Thymus (tissue), 11 donors: ENCODE measurements at regions not wholly inside any gene's neighbourhood (a gene's known extent, or its start where the extent isn't known, plus 50 kb on each side); places are given as distances from the start of the nearest gene placed in this dataset.
"Not testable (repeated sequence)": the region's sequence is repeated elsewhere in the genome, so short reads cannot be mapped to it uniquely, and the experiment has no call there.

Experiments
- DNase-seq, 9 donors: peaks; one replicate each; pipeline ENCODE4 v3.0.0-alpha.2; 2013; ENCODE audit warnings: low spot score in 9 of 9, low read depth in 6 of 9, missing footprints in 1 of 9
- H3K27ac ChIP-seq, 2 donors: one replicate each; pipeline ENCODE4 v1.5.1; 2013; ENCODE audit warnings: control low read depth in 1 of 2, low read depth in 1 of 2, low read length in 1 of 2, mild to moderate bottlenecking in 1 of 2, moderate library complexity in 1 of 2
- H3K27me3 ChIP-seq, 2 donors: one replicate each; pipeline ENCODE4 v1.5.1; 2013; ENCODE audit warnings: low read length in 1 of 2; ENCODE audit not compliant: control insufficient read depth in 2 of 2, insufficient read depth in 1 of 2
- H3K36me3 ChIP-seq, 2 donors: one replicate each; pipeline ENCODE4 v1.5.1; 2013; ENCODE audit warnings: low read length in 1 of 2, mild to moderate bottlenecking in 1 of 2, moderate library complexity in 1 of 2; ENCODE audit not compliant: control insufficient read depth in 2 of 2, insufficient read depth in 2 of 2
- H3K4me1 ChIP-seq, 2 donors: one replicate each; pipeline ENCODE4 v1.5.1; 2013; ENCODE audit warnings: low read length in 2 of 2; ENCODE audit not compliant: control insufficient read depth in 2 of 2, insufficient read depth in 2 of 2
- H3K4me3 ChIP-seq, 2 donors: one replicate each; pipeline ENCODE4 v1.5.1; 2013; ENCODE audit warnings: low read length in 2 of 2, control low read depth in 1 of 2, mild to moderate bottlenecking in 1 of 2
- H3K9me3 ChIP-seq, 2 donors: one replicate each; pipeline ENCODE4 v1.5.1; 2013; ENCODE audit warnings: low read length in 1 of 2, mild to moderate bottlenecking in 1 of 2; ENCODE audit not compliant: control insufficient read depth in 2 of 2, insufficient read depth in 1 of 2
- WGBS: extraction: QIAGEN DNeasy Blood & Tissue Kit; methylation state at CpG from one replicate; pipeline ENCODE4 v1.1.7; 2013; 5-methylcytosine and 5-hydroxymethylcytosine counted together
- donor health status: healthy.

DNA sequence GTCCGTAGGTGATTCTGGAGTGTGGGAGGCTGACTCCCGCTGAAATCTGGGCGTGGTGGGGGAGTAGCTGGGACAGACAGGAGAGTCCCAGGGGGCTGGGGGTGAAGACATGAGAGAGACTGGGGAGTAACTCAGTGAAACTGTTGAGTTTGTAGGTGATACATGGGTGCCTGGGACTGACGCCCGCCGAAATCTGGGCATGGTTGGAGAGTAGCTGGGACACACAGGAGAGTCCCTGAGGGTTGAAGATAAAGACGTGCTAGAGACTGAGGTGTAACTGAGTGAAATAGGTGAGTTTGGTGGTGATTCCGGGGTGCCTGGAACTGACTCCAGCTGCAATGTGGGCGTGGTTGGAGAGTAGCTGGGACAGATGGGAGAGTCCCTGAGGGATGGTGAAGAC is 299.8 kb downstream of the CWH43 start:
- not testable (repeated sequence) for H3K27ac ChIP-seq, H3K27me3 ChIP-seq, H3K9me3 ChIP-seq, H3K36me3 ChIP-seq, H3K4me1 ChIP-seq, DNase-seq, H3K4me3 ChIP-seq
- 91% methylated on average over 5 of the region's 9 CpGs for WGBS

DNA sequence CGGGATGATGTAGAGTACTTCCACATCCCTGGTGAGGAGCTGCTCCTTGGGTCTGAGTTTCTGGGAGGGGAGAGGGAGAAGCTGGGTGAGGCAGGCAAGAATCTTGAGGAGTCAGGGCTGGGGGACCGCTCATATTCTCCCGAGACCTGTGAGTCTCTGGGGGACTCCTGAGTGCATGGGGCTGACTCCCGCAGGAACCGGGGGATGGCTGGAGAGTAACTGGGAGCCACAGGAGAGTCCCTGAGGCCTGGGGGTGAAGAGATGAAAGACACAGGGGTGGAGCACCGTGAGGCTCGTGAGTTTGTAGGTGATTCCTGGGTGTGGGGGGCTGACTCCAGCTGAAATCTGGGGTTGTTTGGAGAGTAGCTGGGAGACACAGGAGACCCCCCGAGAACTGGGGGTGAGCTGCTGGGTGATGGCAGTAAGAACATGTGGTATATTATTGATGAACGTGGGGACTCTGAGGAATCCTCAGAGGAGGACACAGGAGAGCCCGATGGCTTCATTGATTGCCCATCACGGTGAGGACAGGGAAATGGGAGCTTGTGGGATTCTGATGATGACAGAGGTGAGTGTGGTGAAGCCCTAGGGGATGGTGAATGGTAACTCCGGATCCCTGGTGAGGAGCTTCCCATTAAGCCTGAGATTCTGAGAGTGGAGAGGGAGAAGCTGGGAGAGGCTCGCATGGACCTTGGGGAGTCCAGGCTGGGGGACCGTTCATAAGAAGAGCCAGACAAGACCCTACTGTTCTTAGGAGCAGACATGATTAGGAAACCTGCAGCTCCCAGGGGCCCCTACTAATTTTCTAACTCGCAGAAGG is 301.1 kb downstream of the CWH43 start:
- H3K9me3 ChIP-seq, H3K36me3 ChIP-seq, H3K4me1 ChIP-seq, H3K27me3 ChIP-seq, H3K4me3 ChIP-seq, H3K27ac ChIP-seq, DNase-seq: not testable (repeated sequence)
- 84% methylated on average over 15 of the region's 15 CpGs for WGBS

DNA sequence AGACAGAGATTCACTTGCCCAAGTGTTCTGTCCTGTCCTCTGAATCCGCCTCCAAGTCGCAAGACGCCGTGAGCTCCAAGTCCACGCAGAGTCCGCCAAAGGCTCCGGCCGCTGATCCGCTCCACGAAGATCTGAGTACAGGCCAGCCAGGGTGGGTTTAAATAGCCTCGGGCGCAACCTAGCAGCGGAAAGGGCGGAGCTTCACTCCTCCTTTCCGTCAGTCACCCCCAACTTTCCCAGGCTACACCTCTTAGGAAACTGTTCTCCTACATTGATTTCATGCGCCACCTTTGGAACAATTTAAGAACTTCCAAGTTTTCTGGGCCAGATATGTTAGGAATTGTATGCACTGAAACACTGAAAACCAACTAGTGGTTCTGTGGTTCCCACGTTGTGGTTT is 301.8 kb downstream of the CWH43 start:
- not testable (repeated sequence) for H3K4me1 ChIP-seq, H3K27me3 ChIP-seq, H3K27ac ChIP-seq, H3K9me3 ChIP-seq, H3K4me3 ChIP-seq, DNase-seq, H3K36me3 ChIP-seq
- 91% methylated on average over 17 of the region's 17 CpGs for WGBS

DNA sequence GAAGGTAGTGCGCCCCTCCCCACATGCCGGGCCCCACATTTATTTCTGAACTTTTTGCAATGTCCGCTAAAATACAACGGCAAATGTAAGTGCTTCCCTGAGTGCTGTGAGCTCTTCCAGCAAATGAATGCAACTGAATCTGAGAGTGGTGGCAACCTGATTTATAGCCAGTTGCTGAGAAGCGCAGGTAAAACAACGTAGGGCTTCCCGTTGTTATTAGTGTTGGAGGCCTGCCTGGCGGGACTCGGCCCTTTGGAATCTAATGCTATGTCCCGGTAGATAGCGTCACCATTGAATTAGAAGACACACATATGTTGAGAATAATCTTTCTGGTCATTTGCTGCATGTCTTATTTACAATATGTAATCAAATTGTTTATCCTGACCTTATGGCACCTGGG is 302.7 kb downstream of the CWH43 start:
- H3K27ac ChIP-seq, H3K27me3 ChIP-seq, H3K9me3 ChIP-seq, H3K4me1 ChIP-seq, H3K36me3 ChIP-seq, DNase-seq, H3K4me3 ChIP-seq: not testable (repeated sequence)
- WGBS: 94% methylated on average over 11 of the region's 11 CpGs

DNA sequence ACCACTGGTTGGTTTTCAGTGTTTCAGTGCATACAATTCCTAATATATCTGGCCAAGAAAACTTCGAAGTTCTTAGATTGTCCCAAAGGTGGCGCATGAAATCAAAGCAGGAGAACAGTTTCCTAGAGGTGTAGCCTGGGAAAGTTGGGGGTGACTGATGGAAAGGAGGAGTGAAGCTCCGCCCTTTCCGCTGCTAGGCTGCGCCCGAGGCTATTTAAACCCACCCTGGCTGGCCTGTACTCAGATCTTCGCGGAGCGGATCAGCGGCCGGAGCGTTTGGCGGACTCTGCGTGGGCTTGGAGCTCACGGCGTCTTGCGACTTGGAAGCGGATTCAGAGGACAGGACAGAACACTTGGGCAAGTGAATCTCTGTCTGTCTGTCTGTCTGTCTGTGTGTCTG is 328.7 kb downstream of the CWH43 start:
- not testable (repeated sequence) for H3K27ac ChIP-seq, H3K9me3 ChIP-seq, H3K36me3 ChIP-seq, H3K4me3 ChIP-seq, H3K4me1 ChIP-seq, H3K27me3 ChIP-seq, DNase-seq
- 88% methylated on average over 18 of the region's 18 CpGs for WGBS

DNA sequence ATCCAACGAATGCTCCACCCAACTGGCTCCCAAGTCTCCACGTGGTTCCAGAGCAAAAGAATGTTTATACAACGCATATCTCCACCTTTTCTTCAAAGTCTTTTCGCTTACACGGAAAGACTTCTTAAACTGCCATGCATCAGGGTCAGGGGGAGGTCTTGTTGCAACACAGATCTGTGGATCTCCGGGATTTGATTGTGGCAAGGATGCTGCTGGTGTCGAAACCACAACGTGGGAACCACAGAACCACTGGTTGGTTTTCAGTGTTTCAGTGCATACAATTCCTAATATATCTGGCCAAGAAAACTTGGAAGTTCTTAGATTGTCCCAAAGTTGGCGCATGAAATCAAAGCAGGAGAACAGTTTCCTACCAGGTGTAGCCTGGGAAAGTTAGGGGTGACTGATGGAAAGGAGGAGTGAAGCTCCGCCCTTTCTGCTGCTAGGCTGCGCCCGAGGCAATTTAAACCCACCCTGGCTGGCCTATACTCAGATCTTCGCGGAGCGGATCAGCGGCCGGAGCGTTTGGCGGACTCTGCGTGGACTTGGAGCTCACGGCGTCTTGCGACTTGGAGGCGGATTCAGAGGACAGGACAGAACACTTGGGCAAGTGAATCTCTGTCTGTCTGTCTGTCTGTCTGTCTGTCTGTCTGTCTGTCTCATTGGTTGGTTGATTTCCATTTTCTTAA is 334.8 kb downstream of the CWH43 start:
- not testable (repeated sequence) for H3K4me3 ChIP-seq, H3K4me1 ChIP-seq, DNase-seq, H3K27ac ChIP-seq, H3K36me3 ChIP-seq, H3K27me3 ChIP-seq
- WGBS: 79% methylated on average over 24 of the region's 24 CpGs
- H3K9me3 ChIP-seq: peaks cover 2 to 14% of the 10 kb centered on the region in 2 donors

DNA sequence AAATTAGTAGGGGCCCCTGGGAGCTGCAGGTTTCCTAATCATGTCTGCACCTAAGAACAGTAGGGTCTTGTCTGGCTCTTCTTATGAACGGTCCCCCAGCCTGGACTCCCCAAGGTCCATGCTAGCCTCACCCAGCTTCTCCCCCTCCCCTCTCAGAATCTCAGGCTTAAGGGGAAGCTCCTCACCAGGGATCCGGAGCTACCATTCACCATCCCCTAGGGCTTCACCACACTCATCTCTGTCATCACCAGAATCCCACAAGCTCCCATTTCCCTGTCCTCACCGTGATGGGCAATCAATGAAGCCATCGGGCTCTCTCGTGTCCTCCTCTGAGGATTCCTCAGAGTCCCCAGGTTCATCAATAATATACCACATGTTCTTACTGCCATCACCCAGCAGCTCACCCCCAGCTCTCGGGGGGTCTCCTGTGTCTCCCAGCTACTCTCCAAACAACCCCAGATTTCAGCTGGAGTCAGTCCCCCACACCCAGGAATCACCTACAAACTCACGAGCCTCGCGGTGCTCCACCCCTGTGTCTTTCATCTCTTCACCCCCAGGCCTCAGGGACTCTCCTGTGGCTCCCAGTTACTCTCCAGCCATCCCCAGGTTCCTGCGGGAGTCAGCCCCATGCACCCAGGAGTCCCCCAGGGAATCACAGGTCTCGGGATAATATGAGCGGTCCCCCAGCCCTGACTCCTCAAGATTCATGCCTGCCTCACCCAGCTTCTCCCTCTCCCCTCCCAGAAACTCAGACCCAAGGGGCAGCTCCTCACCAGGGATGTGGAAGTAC is 335.6 kb downstream of the CWH43 start:
- not testable (repeated sequence) for H3K4me1 ChIP-seq, H3K27me3 ChIP-seq, DNase-seq, H3K36me3 ChIP-seq, H3K27ac ChIP-seq, H3K4me3 ChIP-seq
- 87% methylated on average over 12 of the region's 12 CpGs for WGBS
- H3K9me3 ChIP-seq: peaks cover 2 to 14% of the 10 kb centered on the region in 2 donors

DNA sequence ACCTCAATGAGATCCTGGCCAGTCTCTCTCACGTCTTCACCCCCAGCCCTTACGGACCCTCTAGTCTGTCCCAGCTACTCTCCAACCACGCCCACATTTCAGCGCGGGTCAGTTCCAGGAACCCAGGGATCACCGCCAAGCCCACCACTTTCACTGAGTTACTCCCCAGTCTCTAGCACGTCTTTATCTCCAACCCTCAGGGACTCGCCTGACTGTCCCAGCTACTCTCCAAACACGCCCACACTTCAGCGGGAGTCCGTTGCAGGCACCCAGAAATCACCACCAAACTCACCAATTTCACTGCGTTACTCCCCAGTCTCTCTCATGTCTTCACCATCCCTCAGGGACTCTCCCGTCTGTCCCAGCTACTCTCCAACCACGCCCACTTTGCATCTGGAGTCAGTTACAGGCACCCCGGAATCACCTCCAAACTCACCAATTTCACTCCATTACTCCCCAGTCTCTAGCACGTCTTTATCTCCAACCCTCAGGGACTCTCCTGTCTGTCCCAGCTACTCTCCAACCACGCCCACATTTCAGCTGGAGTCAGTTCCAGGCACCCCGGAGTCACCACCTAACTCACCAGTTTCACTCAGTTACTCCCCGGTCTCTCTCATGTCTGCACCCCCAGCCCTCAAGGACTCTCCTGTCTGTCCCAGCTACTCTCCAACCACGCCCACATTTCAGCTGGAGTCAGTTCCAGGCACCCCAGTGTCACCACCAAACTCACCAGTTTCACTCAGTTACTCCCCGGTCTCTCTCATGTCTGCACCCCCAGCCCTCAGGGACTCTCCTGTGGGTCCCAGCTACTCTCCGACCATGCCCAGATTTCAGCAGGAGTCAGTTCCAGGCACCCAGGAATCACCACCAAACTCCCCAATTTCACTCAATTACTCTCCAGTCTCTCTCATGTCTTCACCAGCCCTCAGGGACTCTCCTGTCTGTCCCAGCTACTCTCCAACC is 336.8 kb downstream of the CWH43 start:
- H3K27ac ChIP-seq: not testable (repeated sequence)
- 80% methylated on average over 22 of the region's 22 CpGs for WGBS

More for the DNA sequence above, 336.8 kb downstream of the CWH43 start:
- not testable (repeated sequence) for H3K36me3 ChIP-seq, H3K4me1 ChIP-seq, DNase-seq, H3K27me3 ChIP-seq, H3K4me3 ChIP-seq
- peaks cover 2 to 14% of the 10 kb centered on the region in 2 donors for H3K9me3 ChIP-seq
